ENCODE measurements at regions not wholly inside any gene's neighbourhood (a gene's known extent, or its start where the extent isn't known, plus 50 kb on each side); places are given as distances from the start of the nearest gene placed in this dataset.

- TF ChIP-seq CTCF (IDR thresholded peaks at IDR 0.05; ENCODE audit: insufficient read depth, low read depth, low read length) (no peak), EZH2 (IDR thresholded peaks at IDR 0.05; ENCODE audit: insufficient read depth, low read length) (no peak)
Observed at GRCh38 chr2:198498516-198498915, 694.1 kb downstream of the PLCL1 start.
